Body of pancreas (tissue), 4 donors: ENCODE measurements at regions not wholly inside any gene's neighbourhood (a gene's known extent, or its start where the extent isn't known, plus 50 kb on each side); places are given as distances from the start of the nearest gene placed in this dataset.
"Not testable (repeated sequence)": the region's sequence is repeated elsewhere in the genome, so short reads cannot be mapped to it uniquely, and the experiment has no call there.

Source experiments
- ATAC-seq: fragments of 150-250 bp; one replicate; pipeline ENCODE4 v1.9.1; 2016
- DNase-seq, 4 donors: peaks; one replicate each; pipeline ENCODE4 v3.0.0-alpha.2; 2019
- H3K27ac ChIP-seq, 4 donors: fragments of 200-600 bp; sonication (generic); 1 replicate in 3 of 4; 2 replicates in 1 of 4; pipeline versions ENCODE4 v1.5.1 to v1.6.1; 2016 to 2019; ENCODE audit warnings: mild to moderate bottlenecking in 1 of 4, mixed read lengths in 1 of 4, moderate library complexity in 1 of 4
- H3K27me3 ChIP-seq, 2 donors: fragments of 200-600 bp; sonication (generic); one replicate each; pipeline ENCODE4 v1.6.0; 2016; ENCODE audit warnings: mild to moderate bottlenecking in 1 of 2
- H3K36me3 ChIP-seq, 2 donors: fragments of 200-600 bp; sonication (generic); replicated peaks in 1 of 2; 2 replicates each; pipeline ENCODE4 v1.5.1; 2016; ENCODE audit warnings: low read depth in 2 of 2; ENCODE audit not compliant: insufficient read depth in 1 of 2
- H3K4me1 ChIP-seq: fragments of 200-600 bp; sonication (generic); one replicate; pipeline ENCODE4 v1.6.0; 2016
- H3K4me3 ChIP-seq, 2 donors: fragments of 200-600 bp; sonication (generic); 1 replicate in 1 of 2; 2 replicates in 1 of 2; pipeline ENCODE4 v1.5.1; 2016 to 2019
- H3K9me3 ChIP-seq, 3 donors: fragments of 200-600 bp; sonication (generic); 1 replicate in 2 of 3; 2 replicates in 1 of 3; pipeline ENCODE4 v1.5.1; 2016
- CTCF ChIP-seq, 7 experiments: fragments of 450-650 bp in 4 of 7; fragments of 200-600 bp in 3 of 7; sonication (generic) in 3 of 7; IDR thresholded peaks; one replicate each; pipeline ENCODE4 v1.5.1; 2016 to 2019; ENCODE audit warnings: antibody characterized with exemption in 7 of 7
- POLR2A ChIP-seq, 3 donors: fragments of 450-650 bp; IDR thresholded peaks; one replicate each; pipeline ENCODE4 v1.6.1; 2016; ENCODE audit warnings: antibody characterized with exemption in 3 of 3, mild to moderate bottlenecking in 2 of 3
- WGBS, 2 donors: methylation state at CpG; one replicate each; pipeline ENCODE4 v1.1.5; 2017; 5-methylcytosine and 5-hydroxymethylcytosine counted together
- intact Hi-C: fragments of 100-400 bp; cut with DNase I; formaldehyde crosslinking; loops from one replicate; pipeline ENCODE4 v1.15.1; 2023

- Histone ChIP-seq H3K36me3 (no peaks in the 10 kb centered on the region), H3K4me3 (no peak overlapping the region), H3K27ac (no peak overlapping the region), H3K27me3 (peaks cover 0 to 4% of the 10 kb centered on the region in 2 donors), H3K4me1 (peaks cover 12% of the 10 kb centered on the region), H3K9me3 (no peaks in the 10 kb centered on the region)
- TF ChIP-seq CTCF (IDR thresholded peaks at IDR 0.05) = no peak
- TF ChIP-seq POLR2A (IDR thresholded peaks at IDR 0.05) = no peak
- WGBS, 2 donors = 25 to 29% methylated on average over 12 to 18 of the region's 18 CpGs
- DNase-seq (no peak), ATAC-seq (no peak)
- intact Hi-C loops = no loop called here
Observed at GRCh38 chr22:27609451-27609888, 192.1 kb downstream of the MN1 start.

GRCh38 chr22:27610164-27610563 is 191.4 kb downstream of the MN1 start:
- ATAC-seq, H3K9me3 ChIP-seq, intact Hi-C loops, DNase-seq, H3K27ac ChIP-seq, H3K27me3 ChIP-seq, H3K36me3 ChIP-seq, H3K4me3 ChIP-seq: not testable (repeated sequence)
- H3K4me1 ChIP-seq = peaks cover 14% of the 10 kb centered on the region
- WGBS, 2 donors = 88 to 97% methylated on average over 3 to 4 of the region's 4 CpGs

- 81 to 86% methylated on average over 22 to 23 of the region's 23 CpGs for WGBS, 2 donors
- Histone ChIP-seq H3K27ac (no peak overlapping the region), H3K36me3 (no peaks in the 10 kb centered on the region), H3K27me3 (peaks cover 0 to 7% of the 10 kb centered on the region in 2 donors), H3K9me3 (no peaks in the 10 kb centered on the region), H3K4me3 (no peak overlapping the region), H3K4me1 (peaks cover 14% of the 10 kb centered on the region)
- no peak for ATAC-seq
- DNase-seq = peak in 1 of 4 donors; percentile 2
- intact Hi-C loops = no loop called here
- TF ChIP-seq CTCF (IDR thresholded peaks at IDR 0.05) (no peak), POLR2A (IDR thresholded peaks at IDR 0.05) (no peak)
Observed at GRCh38 chr22:27610863-27611786, 190.4 kb downstream of the MN1 start.

GRCh38 chr22:27612115-27612514 is 189.4 kb downstream of the MN1 start:
- Histone ChIP-seq H3K36me3 (no peaks in the 10 kb centered on the region), H3K4me1 (peaks cover 14% of the 10 kb centered on the region), H3K27ac (no peak overlapping the region), H3K27me3 (peaks cover 0 to 7% of the 10 kb centered on the region in 2 donors), H3K4me3 (no peak overlapping the region), H3K9me3 (no peaks in the 10 kb centered on the region)
- ATAC-seq (no peak), DNase-seq (no peak)
- intact Hi-C loops = no loop called here
- no peak for TF ChIP-seq POLR2A (IDR thresholded peaks at IDR 0.05)
- TF ChIP-seq CTCF (IDR thresholded peaks at IDR 0.05) = no peak
- WGBS, 2 donors = 70 to 72% methylated on average over 2 to 6 of the region's 6 CpGs

- Histone ChIP-seq H3K36me3 (no peaks in the 10 kb centered on the region), H3K9me3 (no peaks in the 10 kb centered on the region), H3K27ac (no peak overlapping the region), H3K4me3 (no peak overlapping the region), H3K27me3 (peaks cover 0 to 7% of the 10 kb centered on the region in 2 donors), H3K4me1 (peaks cover 14% of the 10 kb centered on the region)
- DNase-seq (no peak), ATAC-seq (peak; percentile 38)
- WGBS, 2 donors = 61 to 73% methylated on average over 12 to 19 of the region's 19 CpGs
- no peak for TF ChIP-seq POLR2A (IDR thresholded peaks at IDR 0.05)
- intact Hi-C loops = no loop called here
Observed at GRCh38 chr22:27613099-27614005, 188.2 kb downstream of the MN1 start.
